Dedifferentiated amniotic fluid mesenchymal stem cell (primary cell): ENCODE measurements at regions not wholly inside any gene's neighbourhood (a gene's known extent, or its start where the extent isn't known, plus 50 kb on each side); places are given as distances from the start of the nearest gene placed in this dataset.
"Not testable (repeated sequence)": the region's sequence is repeated elsewhere in the genome, so short reads cannot be mapped to it uniquely, and the experiment has no call there.

Experiments
- DNase-seq: peaks from one replicate; pipeline ENCODE4 v3.0.0-alpha.2; 2016; ENCODE audit errors: extremely low spot score

DNA sequence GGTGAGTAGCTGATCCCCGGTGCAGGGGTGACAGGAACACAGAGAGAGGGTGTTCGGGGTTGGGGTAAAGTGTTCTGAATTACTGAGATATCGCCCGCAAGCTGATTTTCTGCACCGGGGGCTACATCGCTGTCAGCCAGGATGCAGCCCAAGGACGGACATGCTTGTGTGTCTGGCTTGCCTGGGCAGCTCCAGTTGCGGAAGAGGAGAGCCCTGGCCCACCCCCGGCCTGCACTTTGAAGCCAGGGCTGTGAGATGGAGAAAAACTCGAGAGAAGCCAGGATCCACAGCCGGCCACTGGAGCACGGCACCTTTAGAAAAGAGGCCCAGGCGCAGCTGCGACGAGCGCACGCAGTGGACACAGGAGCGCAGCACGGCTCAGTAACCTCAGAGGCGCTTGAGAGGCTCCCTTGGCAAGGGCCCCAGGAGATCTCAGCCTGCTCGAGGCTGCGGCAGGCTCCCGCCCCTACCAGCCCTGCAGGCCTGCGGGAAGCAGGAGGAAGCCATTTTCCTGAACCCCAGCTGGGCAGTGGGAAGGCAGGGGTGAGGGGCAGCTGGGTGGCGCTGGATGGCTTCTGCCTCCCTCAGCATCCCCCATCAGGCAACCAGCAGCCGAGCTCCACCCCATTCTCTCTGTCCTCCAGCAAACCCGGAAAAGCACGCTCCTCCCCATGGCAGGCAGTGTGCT is 59.2 kb downstream of the C9orf50 start:
- no peak for DNase-seq

DNA sequence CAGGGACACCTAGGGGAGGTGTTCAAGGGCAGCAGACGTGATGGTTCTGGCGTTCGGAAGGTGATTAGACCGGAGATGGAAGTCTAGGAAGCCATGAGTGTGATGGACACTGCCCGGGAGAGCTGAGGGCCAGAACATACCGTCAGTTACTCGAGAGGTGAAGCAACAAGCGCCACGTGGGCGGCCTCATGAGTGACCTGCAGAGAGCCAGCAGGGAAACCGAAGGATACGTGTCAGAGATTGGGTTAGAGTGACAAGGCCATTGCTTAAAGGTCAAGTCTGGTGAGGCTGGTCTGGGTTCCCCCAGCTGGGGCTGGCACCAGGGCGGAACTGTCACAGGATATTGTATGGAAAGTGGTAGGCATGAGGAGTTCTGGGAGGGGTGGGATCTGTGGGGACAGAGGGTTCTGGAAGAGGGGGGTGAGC is 60.0 kb downstream of the C9orf50 start:
- no peak for DNase-seq

DNA sequence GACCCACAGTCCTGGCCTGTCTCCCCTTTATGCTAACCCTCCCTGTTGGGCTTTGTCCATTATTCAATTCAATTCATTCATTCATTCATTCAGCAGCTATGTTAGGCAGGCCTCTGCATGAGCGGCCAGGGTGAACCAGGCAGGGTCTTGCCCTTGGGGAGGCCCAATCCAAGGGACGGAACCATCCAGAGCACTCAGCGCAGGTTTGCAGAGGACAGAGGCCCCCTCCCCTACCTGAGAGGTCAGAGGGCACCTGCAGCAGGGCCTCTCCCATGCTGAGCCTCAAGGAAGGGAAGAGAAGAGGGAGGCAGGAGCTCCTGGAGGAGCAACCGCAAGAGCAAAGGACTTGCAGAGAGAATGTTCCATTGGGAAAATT is 61.4 kb downstream of the C9orf50 start:
- no peak for DNase-seq

DNA sequence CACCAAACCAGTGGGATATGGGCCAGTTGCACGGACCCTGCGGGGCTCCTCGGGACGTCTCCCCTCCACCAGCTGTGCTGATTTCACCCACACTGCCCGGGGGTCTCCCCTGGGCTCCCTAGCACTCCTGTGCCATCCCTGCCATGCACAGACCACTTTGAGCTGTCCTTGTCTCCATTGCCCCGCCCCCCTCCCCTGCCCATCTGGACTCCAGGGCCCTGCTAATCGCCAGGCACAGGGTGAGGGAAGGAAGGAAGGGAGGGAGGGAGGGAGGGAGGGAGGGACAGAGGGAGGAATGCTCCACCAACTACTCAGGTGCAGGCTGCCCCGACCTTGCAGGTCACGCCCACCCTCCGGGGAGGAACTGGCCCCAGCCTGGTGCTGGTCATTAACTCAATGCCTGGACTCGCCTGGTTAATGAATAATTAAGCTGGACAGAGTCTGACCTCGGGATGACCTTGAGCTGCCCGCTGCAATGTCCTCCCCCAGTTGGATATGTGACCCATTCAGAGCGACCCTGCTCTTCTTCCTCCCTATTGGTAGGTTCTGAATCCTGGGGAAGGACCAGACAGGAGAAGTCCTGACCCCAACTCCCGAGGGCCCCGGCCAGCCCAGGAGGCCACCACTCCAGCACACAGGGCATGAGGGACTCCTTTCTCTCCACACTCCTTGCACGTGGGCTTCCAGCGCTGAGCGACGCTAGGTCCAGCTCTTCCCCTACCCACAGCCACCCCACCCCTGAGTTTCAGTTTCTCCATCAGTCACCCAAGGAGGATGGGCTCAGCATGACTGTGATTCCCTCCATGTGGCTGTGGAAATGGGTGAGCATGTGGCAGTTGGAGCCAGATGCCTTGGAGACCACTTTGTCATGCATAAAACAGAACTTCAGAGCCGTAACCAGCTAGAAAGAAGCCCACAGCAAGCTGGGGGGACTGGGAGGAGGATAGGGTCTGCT is 62.1 kb downstream of the C9orf50 start:
- DNase-seq: no peak

DNA sequence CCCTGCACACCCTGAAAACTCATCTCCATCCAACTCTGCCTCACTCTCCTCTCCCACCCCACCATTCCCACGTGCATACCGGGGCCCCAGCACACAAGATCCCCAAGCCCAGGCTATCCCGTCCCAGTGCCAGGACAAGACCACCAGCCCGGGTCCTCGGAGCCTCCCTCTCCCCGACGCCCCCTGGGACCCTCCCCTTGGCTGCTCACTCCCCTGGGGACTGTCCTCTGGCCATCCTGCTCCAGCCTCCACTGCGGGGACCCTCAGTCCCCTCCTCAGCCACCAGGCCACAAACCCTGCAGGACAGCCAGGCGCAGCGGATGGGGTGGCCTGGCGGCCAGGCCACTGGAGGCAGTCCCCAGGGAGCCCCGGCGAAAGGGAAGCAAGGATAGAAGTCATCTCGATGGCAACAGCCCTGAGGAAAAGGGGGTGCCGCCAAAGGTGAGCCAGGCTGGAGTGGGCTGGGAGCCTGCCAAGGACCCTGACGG is 62.8 kb downstream of the C9orf50 start:
- no peak for DNase-seq

DNA sequence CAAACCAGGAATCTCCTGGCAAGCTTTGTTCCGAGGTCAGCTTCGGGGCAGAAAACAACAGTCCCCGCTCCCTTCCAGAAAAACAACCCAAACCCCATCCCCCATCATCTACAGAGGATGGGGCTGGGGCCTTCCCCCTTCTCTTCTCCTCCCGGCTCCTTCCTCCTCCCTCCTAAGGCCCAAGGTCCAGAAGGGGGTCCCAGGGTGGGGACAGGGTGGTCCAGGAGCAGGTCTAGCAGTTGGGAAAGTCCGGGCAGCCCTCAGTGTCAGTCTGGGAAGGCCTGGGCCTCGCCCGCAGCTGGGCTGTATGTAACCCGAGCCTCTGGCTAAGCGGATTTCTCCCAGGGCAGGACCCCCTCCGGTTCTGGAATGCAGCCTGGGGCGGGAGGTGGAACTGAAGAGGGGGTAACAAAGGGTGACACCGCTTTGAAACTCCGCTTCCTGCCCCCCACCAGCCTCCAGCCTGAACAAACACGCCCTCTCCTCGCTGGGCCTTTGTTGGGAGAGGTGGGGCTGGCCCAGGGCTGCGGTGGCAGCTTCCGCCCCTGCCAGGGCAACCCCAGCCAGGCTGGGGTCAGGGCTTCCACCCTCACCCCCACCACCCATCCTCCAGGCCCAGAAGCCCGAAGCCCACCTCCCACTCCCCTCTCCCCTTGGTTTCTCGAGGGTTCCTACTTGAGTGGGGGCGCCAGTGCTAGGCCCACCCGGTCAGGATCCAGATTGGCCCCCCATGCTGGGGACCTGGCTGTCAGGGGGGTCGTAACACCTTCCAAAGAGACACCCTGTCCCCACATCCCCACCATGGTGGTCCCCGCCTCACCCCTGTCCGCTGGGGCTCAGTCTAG is 63.5 kb downstream of the C9orf50 start:
- no peak for DNase-seq

DNA sequence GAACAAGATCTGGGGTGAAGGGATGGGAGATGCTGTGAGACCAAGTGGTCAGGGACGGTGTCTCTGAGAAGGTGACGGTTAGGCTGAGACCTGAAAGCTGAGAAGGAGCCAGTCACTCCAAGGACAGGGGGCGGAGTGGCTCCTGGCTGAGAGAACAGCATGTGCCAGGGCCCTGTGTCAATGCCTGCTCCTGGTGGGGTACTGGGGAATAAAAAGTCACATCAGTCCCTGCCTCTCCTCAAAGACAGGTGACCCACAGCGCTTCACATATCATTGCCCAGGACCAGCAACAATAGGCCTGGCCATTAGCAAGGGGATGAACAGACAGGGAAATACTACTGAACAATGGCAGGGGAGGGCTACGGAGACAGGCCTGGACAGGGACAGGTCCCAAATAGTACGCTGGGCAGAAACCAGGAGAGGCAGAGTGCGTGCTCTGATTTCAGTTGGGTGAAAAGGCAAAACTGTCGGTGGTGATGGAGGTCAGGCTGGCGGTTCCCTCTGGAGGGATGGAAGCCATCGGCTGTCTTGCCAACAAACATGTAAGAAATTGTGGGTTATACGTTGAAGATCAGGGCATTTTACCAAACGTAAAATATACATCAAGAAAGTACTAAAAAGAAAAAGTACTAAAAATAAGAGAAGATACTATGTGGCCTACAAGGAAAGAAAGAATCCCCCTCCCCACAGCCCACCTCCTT is 64.3 kb downstream of the C9orf50 start:
- no peak for DNase-seq

DNA sequence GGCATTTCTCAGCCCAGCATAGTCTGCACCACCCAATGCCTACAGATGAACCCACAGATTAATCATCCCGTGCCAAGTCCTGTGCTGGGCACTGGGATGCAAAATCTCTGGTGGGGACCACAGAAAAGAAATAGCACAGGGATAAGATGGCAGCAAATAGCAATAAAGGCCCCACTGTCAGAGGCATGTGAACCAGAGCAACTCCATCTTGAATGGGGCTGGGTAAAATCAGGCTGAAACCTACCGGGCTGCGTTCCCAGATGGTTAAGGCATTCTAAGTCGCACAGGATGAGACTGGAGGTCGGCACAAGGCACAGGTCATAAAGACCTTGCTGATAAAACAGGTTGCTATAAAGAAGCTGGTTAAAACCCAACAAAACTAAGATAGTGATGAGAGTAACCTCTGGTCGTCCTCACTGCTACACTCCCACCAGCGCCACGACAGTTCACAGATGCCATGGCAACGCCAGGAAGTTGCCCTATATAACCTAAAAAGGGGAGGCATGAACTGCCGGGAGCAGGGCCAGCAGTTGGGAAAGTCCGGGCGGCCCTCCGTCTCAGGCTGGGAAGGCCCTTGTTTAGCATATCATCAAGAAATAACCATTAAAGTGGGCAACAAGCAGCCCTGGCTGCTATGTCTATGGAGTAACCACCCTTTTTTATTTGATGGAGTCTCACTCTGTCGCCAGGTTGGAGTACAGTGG is 65.2 kb downstream of the C9orf50 start:
- DNase-seq: no peak

DNA sequence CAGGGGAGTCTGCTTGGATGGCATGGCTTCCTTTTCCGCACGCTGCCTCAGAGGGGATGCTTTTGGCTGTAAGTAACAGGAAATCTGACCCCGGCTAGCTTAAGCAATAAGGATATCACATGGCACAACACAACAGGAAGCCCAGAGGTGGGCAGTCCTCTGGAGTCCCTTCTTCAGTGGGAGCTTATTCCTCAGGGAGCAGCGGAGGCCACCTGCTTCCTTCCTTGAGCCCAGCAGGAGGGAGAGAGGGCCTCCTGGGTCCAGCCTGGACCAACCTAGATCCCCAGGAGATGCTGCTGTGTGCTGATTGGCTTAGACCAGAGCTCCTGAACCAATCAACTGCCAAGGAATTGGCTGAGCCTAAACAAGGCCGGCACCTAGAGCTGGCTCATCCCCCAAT is 66.3 kb downstream of the C9orf50 start:
- no peak for DNase-seq

DNA sequence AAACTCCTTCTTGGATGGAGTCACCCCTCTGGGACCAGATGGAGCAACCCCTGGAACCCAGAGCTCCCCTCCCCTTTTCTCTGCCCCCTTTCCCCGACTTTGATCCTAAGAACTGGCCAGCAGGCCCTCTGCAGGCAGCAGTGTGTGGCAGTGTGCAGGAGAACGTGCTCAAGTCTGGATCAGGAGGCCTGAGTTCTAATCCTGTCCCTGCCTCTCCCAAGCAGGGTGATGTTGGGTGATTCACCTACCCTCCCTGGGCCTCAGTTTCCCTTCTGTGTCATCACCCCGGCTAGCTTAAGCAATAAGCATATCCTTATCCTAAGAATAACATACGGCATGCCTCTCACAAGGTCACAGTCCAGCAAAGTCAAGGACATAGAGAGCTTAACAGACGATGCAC is 67.6 kb downstream of the C9orf50 start:
- no peak for DNase-seq

DNA sequence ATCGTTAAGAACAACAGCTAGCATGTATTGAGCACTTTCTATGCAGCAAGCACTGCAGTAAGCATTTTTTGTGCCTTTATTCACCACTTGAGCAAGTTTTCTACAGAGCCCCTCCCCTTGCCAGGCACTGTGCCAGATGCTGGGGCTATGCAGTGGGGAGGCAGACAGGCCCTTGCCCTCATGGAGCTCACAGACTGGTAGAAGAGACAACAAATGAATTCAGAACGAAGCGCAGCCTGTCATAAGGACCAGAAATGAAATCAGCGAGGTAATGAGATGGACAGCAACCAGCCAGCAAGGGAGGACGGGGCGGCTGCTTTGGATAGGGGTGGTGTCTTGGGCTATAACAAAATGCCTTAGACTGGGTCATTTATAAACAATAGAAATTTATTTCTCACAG is 68.8 kb downstream of the C9orf50 start:
- no peak for DNase-seq

DNA sequence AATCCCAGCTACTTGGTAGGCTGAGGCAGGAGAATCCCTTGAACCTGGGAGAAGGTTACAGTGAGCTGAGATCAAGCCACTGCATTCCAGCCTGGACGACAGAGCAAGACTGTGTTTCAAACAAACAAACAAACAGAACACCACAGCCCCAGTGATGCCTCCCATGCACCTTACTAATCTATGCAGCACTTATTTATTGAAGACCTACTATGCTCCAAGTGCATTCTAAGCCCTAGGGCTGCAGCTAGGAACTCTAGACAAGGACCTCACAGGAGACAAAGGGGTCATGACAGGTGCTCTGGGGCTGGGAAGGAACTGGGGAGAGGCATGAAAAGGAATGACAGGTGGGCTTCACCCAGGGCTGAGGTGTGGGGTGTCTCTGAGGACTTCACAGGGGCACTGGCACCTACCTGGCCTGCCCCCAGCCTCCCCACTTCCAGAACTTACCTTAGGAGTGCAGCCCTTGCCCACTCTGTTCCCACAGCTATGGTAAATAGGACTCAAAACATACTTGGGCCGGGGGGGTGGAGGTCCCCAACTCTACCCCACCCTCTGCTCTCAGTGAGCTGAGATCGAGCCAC is 69.4 kb downstream of the C9orf50 start:
- DNase-seq: no peak

DNA sequence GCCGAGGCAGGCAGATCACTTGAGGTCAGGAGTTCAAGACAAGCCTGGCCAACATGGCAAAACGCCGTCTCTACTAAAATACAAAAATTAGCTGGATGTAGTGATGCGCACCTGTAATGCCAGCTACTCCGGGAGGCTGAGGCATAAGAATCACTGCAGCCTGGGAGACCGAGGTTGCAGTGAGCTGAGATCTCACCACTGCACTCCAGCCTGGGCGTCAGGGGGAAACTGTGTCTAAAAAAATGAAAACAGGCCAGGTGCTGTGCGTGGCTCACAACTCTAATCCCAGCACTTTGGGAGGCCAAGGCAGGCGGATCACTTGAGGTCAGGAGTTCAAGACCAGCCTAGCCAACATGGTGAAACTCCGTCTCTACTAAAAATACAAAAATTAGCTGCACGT is 69.9 kb downstream of the C9orf50 start:
- not testable (repeated sequence) for DNase-seq

DNA sequence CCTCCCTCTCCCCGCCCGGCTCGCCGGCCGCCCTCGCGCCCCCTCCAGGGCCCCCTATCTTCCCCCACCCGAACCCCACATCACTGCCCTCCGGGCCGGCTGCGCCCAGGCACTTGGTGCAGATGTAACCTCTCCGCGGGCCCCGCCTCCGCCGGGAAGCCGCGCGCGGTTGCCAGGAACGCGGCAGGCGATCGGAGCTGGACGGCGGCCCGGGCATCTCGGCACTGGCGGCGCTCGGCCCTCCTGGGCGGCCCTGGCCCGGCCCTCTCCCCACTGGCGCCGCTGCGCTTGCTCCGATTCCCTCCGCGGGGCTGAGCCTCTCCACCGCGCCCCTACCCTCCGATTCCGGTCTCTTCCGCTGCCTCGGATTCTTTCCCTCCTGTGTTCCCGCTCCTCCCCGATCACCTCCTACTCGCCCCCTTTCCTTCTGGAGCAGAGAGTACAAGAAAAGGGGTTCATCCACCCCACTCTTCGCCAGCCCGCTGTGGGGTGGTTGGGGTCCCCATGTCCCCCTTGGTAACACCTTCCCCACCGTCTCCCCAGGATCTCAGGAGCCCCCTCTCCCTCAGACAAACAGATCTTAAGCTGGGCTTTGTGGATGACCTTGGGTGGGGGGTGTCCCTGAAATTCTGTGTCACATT is 70.6 kb downstream of the C9orf50 start:
- DNase-seq: peak; percentile 59

DNA sequence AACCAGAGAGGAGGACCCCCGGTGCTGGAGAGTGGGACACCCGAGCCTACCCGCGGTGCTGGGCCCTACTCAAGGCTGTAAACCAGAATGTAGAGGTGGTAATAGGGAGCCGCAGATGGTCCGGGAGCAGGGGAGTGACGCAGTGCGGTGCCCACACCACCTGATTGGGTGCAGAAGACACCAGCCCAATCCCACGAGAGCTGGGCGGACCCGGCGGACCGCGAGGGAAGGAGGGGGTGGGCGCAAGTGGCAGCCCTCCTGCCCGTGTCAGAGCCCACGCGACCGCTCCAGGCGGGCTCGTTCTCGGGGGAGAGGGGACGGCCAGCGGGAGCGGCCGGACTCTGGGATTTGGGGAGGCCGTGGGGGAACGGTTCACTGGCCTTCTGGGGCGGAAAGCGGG is 71.2 kb downstream of the C9orf50 start:
- no peak for DNase-seq

DNA sequence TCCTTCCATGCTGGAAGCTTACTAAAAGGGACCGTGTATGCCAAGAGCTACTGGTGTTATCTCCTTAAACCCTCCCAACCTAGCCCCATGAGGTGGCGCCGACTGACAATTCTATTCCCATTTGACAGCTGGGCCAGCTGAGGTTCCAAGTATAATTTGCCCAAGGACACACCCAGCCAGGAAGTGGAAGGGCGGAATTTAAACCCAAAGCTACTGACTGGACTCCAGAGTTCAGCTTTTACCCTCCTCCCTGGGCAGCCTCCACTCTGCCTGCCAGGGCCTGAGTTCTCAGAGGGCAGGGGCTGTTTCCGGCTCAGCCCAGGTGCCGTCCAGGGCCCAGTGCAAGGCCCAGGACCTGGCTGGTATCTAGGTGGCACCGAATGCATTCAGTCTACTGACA is 71.8 kb downstream of the C9orf50 start:
- DNase-seq: no peak

DNA sequence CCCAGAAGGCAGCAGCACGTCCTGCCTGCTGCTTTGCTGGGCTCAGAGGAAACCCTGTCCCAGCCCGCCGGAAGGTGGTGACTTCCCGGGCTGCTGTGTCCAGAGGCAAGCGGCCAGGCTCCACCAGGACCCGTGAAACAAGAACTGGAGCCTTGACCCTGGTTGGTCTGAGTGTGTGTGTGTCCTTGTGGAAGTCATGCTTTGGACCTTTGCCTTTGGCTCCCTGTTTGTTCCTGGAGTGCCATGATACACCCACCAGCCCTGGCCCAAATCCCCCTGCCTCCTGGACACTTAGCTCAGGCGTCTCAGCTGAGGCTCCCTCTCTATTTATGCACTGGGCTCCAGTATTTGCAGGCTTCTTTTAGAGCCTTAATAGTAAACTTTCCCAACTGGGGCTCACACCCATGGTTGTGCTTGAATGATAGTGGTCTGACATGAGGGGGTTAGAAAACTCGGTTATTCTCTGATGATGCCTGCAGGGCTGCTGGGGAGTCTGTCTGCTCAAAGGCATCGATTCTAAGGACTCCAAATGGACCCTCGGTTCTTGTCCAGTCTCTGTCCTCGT is 72.2 kb downstream of the C9orf50 start:
- no peak for DNase-seq

DNA sequence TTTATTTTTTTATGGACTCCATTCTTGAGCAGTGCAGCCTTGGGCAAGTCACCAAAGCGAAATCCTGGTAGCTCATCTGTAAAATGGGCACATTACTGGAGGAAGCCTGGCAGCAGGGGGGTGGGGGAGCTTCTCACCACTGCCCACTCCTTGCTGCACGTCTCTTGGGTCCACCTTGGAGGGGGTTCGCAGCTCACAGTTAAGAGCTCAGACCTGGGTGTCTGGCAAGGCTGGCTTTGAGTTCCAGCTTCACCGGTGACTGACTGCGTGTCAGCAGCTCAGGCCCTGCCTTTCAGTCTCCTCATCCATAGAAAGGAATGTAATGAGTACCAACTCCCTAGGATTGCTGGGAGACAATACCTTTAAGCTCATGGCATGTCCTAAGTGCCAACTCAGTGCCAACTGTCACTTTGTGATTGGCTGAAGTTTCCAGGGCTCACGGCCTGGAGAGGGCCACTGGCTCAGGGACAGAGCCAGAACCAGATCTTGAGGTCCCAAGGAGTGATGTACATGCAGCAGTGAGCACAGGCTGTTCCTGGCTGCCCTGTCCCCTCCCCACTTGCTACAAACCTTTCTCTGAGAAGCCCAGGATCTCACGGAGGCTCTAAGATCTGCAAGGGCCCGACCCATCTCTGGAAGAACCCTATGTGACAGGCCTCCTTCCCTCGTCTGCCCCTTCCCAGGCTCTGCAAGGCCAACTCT is 72.9 kb downstream of the C9orf50 start:
- no peak for DNase-seq

DNA sequence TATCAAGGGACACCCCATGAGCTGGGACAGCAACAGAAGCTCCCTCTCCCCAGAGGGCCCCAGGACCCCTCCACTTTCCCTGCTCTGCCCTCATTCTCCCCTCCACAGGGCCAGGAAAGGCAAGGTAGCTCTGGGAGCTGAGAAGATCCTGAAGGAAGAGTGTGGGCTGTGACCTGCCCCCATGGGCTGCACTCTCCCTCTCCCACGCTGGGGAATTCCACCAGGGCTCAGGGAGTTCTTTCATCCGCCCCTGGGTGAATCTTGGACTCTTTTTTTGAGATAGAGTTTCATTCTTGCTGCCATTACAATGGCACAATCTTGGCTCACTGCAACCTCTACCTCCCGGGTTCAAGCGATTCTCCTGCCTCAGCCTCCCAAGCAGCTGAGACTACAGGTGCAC is 73.8 kb downstream of the C9orf50 start:
- no peak for DNase-seq
